HG03378 (cell line): ENCODE measurements at regions not wholly inside any gene's neighbourhood (a gene's known extent, or its start where the extent isn't known, plus 50 kb on each side); places are given as distances from the start of the nearest gene placed in this dataset.
"Not testable (repeated sequence)": the region's sequence is repeated elsewhere in the genome, so short reads cannot be mapped to it uniquely, and the experiment has no call there.

Experiments used
- ATAC-seq: cut with Tn5 transposase; IDR thresholded peaks from one replicate; pipeline ENCODE4 v1.9.1; 2021; ENCODE audit warnings: mild to moderate bottlenecking, moderate library complexity; ENCODE audit not compliant: unreplicated experiment

- ATAC-seq, result no peak
Observed at GRCh38 chr1:213415691-213416380, 364.8 kb downstream of the RPS6KC1 start.

GRCh38 chr1:213416461-213417224 is 365.6 kb downstream of the RPS6KC1 start:
- no peak for ATAC-seq

- ATAC-seq, result no peak
Observed at GRCh38 chr1:213417225-213417820, 366.3 kb downstream of the RPS6KC1 start.

- ATAC-seq, result no peak
Observed at GRCh38 chr1:213417846-213418245, 366.8 kb downstream of the RPS6KC1 start.

GRCh38 chr1:213418268-213419071 is 367.4 kb downstream of the RPS6KC1 start:
- ATAC-seq, result no peak

GRCh38 chr1:213419401-213420030 is 368.5 kb downstream of the RPS6KC1 start:
- no peak for ATAC-seq

- ATAC-seq, result not testable (repeated sequence)
Observed at GRCh38 chr1:213421178-213421577, 370.1 kb downstream of the RPS6KC1 start.

GRCh38 chr1:213423041-213423440 is 372.0 kb downstream of the RPS6KC1 start:
- no peak for ATAC-seq

GRCh38 chr1:213423605-213424004 is 372.6 kb downstream of the RPS6KC1 start:
- ATAC-seq, result no peak

- no peak for ATAC-seq
Observed at GRCh38 chr1:213425376-213426030, 374.5 kb downstream of the RPS6KC1 start.

GRCh38 chr1:213429642-213430041 is 378.6 kb downstream of the RPS6KC1 start:
- no peak for ATAC-seq

GRCh38 chr1:213435715-213436114 is 384.7 kb downstream of the RPS6KC1 start:
- no peak for ATAC-seq

GRCh38 chr1:213438339-213438738 is 387.3 kb downstream of the RPS6KC1 start:
- no peak for ATAC-seq

- ATAC-seq, result no peak
Observed at GRCh38 chr1:213439703-213440102, 388.7 kb downstream of the RPS6KC1 start.

- ATAC-seq, result no peak
Observed at GRCh38 chr1:213440766-213441165, 389.7 kb downstream of the RPS6KC1 start.

GRCh38 chr1:213443415-213443814 is 392.4 kb downstream of the RPS6KC1 start:
- no peak for ATAC-seq

- no peak for ATAC-seq
Observed at GRCh38 chr1:213444224-213444623, 393.2 kb downstream of the RPS6KC1 start.

- ATAC-seq, result no peak
Observed at GRCh38 chr1:213446496-213446895, 395.5 kb downstream of the RPS6KC1 start.

- ATAC-seq, result no peak
Observed at GRCh38 chr1:213448360-213448759, 397.3 kb downstream of the RPS6KC1 start.

GRCh38 chr1:213448776-213449175 is 397.7 kb downstream of the RPS6KC1 start:
- ATAC-seq, result no peak
